NB4 (cell line): ENCODE measurements at regions not wholly inside any gene's neighbourhood (a gene's known extent, or its start where the extent isn't known, plus 50 kb on each side); places are given as distances from the start of the nearest gene placed in this dataset.

ENCODE experiments used
- MAX ChIP-seq: IDR thresholded peaks from 2 replicates; pipeline ENCODE4 v1.6.1; 2011; ENCODE audit warnings: low read depth, low read length
- POLR2A ChIP-seq: IDR thresholded peaks from 2 replicates; pipeline ENCODE4 v1.6.1; 2011; ENCODE audit warnings: mild to moderate bottlenecking; ENCODE audit not compliant: insufficient read length; ENCODE audit errors: extremely low read depth
- TF ChIP-seq, protein P1 (sequence below): IDR thresholded peaks from one replicate; pipeline ENCODE4 v1.5.1; 2012; ENCODE audit warnings: low read depth, low read length

GRCh38 chr10:125392154-125392553 is 231.8 kb upstream of the CTBP2 start:
- TF ChIP-seq MAX (no peak), POLR2A (no peak)
- TF ChIP-seq, protein P1, sequence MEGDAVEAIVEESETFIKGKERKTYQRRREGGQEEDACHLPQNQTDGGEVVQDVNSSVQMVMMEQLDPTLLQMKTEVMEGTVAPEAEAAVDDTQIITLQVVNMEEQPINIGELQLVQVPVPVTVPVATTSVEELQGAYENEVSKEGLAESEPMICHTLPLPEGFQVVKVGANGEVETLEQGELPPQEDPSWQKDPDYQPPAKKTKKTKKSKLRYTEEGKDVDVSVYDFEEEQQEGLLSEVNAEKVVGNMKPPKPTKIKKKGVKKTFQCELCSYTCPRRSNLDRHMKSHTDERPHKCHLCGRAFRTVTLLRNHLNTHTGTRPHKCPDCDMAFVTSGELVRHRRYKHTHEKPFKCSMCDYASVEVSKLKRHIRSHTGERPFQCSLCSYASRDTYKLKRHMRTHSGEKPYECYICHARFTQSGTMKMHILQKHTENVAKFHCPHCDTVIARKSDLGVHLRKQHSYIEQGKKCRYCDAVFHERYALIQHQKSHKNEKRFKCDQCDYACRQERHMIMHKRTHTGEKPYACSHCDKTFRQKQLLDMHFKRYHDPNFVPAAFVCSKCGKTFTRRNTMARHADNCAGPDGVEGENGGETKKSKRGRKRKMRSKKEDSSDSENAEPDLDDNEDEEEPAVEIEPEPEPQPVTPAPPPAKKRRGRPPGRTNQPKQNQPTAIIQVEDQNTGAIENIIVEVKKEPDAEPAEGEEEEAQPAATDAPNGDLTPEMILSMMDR: no peak
